WI38 (cell line): ENCODE measurements at regions not wholly inside any gene's neighbourhood (a gene's known extent, or its start where the extent isn't known, plus 50 kb on each side); places are given as distances from the start of the nearest gene placed in this dataset.

Source experiments
- H3K4me3 ChIP-seq: 2 replicates; pipeline ENCODE4 v1.5.1; 2011; ENCODE audit warnings: low read depth, mild to moderate bottlenecking, control low read depth, low read length
- TF ChIP-seq, protein P1 (sequence below): IDR thresholded peaks from 2 replicates; pipeline ENCODE4 v1.5.1; 2012; ENCODE audit warnings: low read depth, mild to moderate bottlenecking, control low read depth, low read length

DNA sequence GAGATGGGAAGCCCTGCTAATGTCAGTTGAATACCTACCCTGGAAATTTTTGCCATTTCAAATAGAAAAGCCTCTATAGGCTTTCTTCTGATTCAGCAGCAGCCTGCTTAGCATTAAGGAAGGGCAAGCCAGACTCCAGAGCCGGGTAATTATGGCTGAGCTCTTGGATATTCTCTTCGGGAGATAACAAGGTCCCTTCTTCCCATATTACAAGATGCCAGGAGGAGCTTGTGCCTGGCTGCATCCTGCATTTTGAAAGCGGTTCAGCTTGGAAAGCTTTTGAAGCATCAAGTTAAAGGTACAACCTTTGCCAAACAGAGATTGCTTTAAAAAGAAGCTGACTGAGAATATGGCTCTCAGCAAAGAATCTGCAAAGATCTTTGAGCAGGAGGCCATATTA lies 399.6 kb upstream of the RPS6KA3 start:
- TF ChIP-seq, protein P1, sequence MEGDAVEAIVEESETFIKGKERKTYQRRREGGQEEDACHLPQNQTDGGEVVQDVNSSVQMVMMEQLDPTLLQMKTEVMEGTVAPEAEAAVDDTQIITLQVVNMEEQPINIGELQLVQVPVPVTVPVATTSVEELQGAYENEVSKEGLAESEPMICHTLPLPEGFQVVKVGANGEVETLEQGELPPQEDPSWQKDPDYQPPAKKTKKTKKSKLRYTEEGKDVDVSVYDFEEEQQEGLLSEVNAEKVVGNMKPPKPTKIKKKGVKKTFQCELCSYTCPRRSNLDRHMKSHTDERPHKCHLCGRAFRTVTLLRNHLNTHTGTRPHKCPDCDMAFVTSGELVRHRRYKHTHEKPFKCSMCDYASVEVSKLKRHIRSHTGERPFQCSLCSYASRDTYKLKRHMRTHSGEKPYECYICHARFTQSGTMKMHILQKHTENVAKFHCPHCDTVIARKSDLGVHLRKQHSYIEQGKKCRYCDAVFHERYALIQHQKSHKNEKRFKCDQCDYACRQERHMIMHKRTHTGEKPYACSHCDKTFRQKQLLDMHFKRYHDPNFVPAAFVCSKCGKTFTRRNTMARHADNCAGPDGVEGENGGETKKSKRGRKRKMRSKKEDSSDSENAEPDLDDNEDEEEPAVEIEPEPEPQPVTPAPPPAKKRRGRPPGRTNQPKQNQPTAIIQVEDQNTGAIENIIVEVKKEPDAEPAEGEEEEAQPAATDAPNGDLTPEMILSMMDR = no peak
- no peak overlapping the region for H3K4me3 ChIP-seq

DNA sequence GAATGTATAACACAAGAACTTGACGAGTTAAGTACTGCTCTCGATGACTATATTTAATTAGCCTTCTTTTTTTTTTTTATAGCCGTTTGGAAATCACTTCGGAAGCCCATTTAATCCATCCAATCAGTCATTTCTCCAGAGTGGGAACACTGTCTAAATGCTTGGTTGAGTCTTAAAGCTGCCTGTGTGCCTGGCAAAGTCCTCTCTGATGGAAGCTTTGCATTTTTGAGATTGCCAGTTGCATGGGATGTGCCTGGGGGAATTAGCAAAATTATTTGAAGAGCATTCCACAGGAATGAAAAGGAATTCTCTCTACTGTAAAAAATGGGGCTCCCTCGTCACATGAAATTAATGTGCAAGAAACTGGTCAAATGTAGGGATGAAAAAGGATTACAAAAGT lies 398.8 kb upstream of the RPS6KA3 start:
- H3K4me3 ChIP-seq = no peak overlapping the region
- TF ChIP-seq, protein P1 = no peak

DNA sequence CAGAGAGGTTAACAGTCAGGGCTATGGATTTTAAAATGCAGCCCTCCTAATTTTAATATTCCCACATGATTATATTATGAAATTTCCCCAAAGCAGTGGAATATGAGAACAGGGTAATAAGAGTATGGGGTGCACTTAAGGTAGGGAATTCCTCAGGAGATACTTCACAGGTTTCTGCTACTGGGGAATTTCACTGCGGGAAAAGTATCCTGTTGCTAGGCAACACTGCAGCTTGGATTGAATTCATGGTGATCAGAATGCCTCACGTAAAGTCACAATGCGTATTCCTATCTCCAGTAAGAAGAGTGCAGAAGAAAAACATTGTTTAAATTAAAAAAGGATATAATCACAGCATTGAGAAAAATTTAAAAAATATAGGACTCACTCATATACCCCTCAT lies 398.1 kb upstream of the RPS6KA3 start:
- TF ChIP-seq, protein P1 = no peak

DNA sequence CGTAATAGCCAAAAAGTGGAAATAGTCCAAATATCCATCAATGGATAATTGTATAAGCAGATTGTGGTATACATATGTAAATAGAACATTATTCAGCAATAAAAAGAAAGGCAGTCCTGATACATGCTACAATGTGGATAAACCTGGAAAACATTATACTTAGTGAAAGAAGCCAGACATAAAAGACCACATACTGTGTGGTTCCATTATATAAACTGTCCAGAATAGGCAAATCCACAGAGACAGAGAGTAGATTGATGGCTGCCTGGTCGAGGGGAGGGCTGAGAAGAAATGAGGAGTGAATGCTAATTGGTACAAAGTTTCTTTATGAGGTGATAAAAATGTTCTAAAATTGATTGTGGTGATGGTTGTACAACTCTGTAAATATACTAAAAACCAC lies 397.4 kb upstream of the RPS6KA3 start:
- no peak overlapping the region for H3K4me3 ChIP-seq

More for the DNA sequence above, 398.1 kb upstream of the RPS6KA3 start:
- H3K4me3 ChIP-seq = no peak overlapping the region

DNA sequence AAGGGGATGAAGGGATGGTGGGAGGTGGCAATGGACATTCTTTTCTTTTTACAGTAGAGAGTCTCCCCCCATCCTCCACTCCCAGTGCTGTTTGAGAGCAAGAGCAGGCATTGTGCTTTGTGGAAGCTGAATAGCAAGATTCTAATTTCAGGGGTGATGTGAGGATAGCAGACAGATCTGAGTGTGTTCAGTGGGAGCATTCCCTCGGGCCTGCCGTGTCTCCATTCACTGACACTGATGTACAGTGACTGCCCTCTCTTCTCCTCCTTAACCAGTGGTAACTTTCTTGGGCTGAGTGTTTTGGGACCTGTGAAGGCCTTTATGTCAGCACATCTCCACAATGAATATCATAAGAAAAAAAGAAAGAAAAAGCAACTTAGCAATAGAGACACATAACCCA lies 396.6 kb upstream of the RPS6KA3 start:
- TF ChIP-seq, protein P1 = no peak
- no peak overlapping the region for H3K4me3 ChIP-seq

More for the DNA sequence above, 397.4 kb upstream of the RPS6KA3 start:
- TF ChIP-seq, protein P1 = no peak

DNA sequence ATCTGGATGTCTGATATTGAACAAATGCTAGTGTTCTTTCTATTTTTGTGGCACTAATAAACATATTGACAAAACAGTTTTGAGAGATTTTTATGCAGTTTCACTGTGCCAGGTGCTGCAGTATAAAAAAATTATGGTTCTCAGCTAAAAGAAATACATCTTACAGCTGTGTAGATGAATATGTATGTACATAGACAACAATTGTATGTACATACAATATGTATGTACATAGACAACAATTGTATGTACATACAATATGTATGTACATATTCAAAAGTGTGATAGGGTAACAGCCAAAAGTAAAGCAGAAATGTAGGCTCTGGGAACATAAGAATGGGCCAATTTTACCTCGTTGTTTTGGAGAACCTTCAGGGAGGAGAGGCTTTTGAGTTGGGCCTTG lies 390.0 kb upstream of the RPS6KA3 start:
- TF ChIP-seq, protein P1 = no peak

DNA sequence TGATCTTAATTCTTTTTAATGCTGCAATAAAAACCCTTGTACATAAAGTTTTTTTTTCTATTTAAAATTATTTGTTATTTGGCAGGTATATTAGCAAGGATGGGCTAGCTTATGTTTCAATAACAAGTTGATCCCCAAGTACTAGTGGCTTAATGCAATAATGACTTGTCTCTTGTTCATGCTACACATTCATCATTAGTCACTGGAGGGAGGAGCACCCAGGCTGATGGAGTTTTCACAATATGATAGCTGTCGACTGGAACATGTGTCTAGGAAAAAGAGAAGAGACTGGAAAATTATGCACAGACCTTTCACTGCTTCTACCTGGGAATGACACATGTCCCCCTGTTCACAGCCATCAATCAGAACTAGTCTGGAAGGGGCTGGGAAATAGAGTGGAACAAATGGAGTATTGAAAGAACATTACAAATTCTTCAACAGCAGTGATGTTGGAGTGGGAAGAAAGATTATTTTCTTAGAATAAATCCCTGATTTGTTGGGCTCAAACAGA lies 387.9 kb upstream of the RPS6KA3 start:
- TF ChIP-seq, protein P1 = no peak
- H3K4me3 ChIP-seq = no peak overlapping the region

More for the DNA sequence above, 390.0 kb upstream of the RPS6KA3 start:
- no peak overlapping the region for H3K4me3 ChIP-seq
